K562 (cell line): ENCODE measurements at regions not wholly inside any gene's neighbourhood (a gene's known extent, or its start where the extent isn't known, plus 50 kb on each side); places are given as distances from the start of the nearest gene placed in this dataset.

Experiments
- ATAC-seq: fragments of 200-7000 bp; cut with Tn5 transposase; 3 replicates; pipeline ENCODE4 v1.9.1; 2020; ENCODE audit warnings: moderate library complexity
- BruUV-seq: library from RNA; stranded (reverse); fragments of 400-500 nt; replicated peaks from 2 replicates; lab custom pipeline; 2021; lab: Mats Ljungman, UMichigan
- CTCF ChIA-PET: fragments of 300-600 bp; formaldehyde crosslinking; extraction: SDS; loops from one replicate; lab custom pipeline; 2021; ENCODE audit warnings: low intra/inter-chr PET ratio; lab: Yijun Ruan, JAX
- POLR2A ChIA-PET: fragments of 300-600, 350-650 bp; sonication (Branson Sonifier 250); formaldehyde crosslinking; extraction: SDS; loops from one replicate; lab custom pipeline; 2021; ENCODE audit warnings: antibody characterized with exemption, inconsistent platforms; lab: Yijun Ruan, JAX
- DNase-seq, 4 experiments: peaks; one replicate each; pipeline versions ENCODE4 v3.0.0 to v3.0.0-alpha.2; 2011 to 2018; ENCODE audit warnings: low spot score in 3 of 4, mixed read lengths in 3 of 4; ENCODE audit errors: extremely low read depth in 1 of 4
- FAIRE-seq: peaks from 2 replicates; lab custom pipeline; 2011; peaks lifted over from hg19 to GRCh38; lab: Jason Lieb, UNC
- H2AFZ ChIP-seq: 2 replicates; pipeline ENCODE4 v1.6.0; 2011; ENCODE audit warnings: low read depth, low read length, control low read depth, inconsistent platforms
- H3K27ac ChIP-seq: fragments of 200-600 bp; 3 replicates; pipeline ENCODE4 v1.8.0; 2011; ENCODE audit warnings: low read depth, mild to moderate bottlenecking, control low read depth, inconsistent platforms, low read length, moderate library complexity, mixed read lengths; ENCODE audit errors: extremely low read depth
- H3K27me3 ChIP-seq, 2 experiments: fragments of 300-600 bp in 1 of 2; 2 replicates in 1 of 2; 3 replicates in 1 of 2; pipeline versions ENCODE4 v1.6.0 to v1.8.0; 2011; ENCODE audit warnings: inconsistent platforms in 2 of 2, low read length in 2 of 2, mild to moderate bottlenecking in 1 of 2, mixed read lengths in 1 of 2, moderate library complexity in 1 of 2; ENCODE audit not compliant: control insufficient read depth in 2 of 2, insufficient read depth in 2 of 2
- H3K36me3 ChIP-seq: fragments of 300-600 bp; 3 replicates; pipeline ENCODE4 v1.8.0; 2011; ENCODE audit warnings: mild to moderate bottlenecking, low read length, inconsistent platforms; ENCODE audit not compliant: control insufficient read depth, insufficient read depth
- H3K4me1 ChIP-seq, 2 experiments: fragments of 200-600 bp in 1 of 2; replicated peaks in 1 of 2; 2 replicates in 1 of 2; 3 replicates in 1 of 2; pipeline versions ENCODE4 v1.5.1 to v1.8.0; 2011; ENCODE audit warnings: inconsistent platforms in 2 of 2, low read length in 2 of 2, mild to moderate bottlenecking in 1 of 2, mixed read lengths in 1 of 2, moderate library complexity in 1 of 2; ENCODE audit not compliant: control insufficient read depth in 2 of 2, insufficient read depth in 2 of 2
- H3K4me2 ChIP-seq: 2 replicates; pipeline ENCODE4 v1.6.1; 2011; ENCODE audit warnings: low read length, control low read depth, inconsistent platforms, mixed read lengths; ENCODE audit not compliant: insufficient read depth
- H3K4me3 ChIP-seq: fragments of 200-600 bp; sonication (generic), shearing (Covaris generic); 2 replicates; pipeline ENCODE4 v1.5.1; 2016; ENCODE audit warnings: control low read depth, inconsistent platforms
- H3K79me2 ChIP-seq: fragments of 200-600 bp; 3 replicates; pipeline ENCODE4 v1.8.0; 2011; ENCODE audit warnings: low read length, inconsistent platforms; ENCODE audit not compliant: control insufficient read depth, insufficient read depth
- H3K9ac ChIP-seq, 2 experiments: 2 replicates each; pipeline versions ENCODE4 v1.6.0 to v1.6.1; 2011; ENCODE audit warnings: low read depth in 2 of 2, low read length in 2 of 2, control low read depth in 1 of 2, inconsistent platforms in 1 of 2, mild to moderate bottlenecking in 1 of 2, mixed read lengths in 1 of 2; ENCODE audit not compliant: insufficient read depth in 1 of 2
- H3K9me1 ChIP-seq: one replicate; pipeline ENCODE4 v1.6.0; 2011; ENCODE audit warnings: inconsistent platforms, mild to moderate bottlenecking, low read length, moderate library complexity; ENCODE audit not compliant: control insufficient read depth, insufficient read depth
- H3K9me3 ChIP-seq: replicated peaks from 2 replicates; pipeline ENCODE4 v1.5.1; 2011; ENCODE audit warnings: low read depth, low read length, inconsistent platforms; ENCODE audit not compliant: control insufficient read depth, insufficient read depth
- H4K20me1 ChIP-seq: replicated peaks from 2 replicates; pipeline ENCODE4 v1.6.1; 2011; ENCODE audit warnings: low read length, inconsistent platforms, mixed read lengths; ENCODE audit not compliant: control insufficient read depth, insufficient read depth
- CBFB ChIP-seq: sonication (generic); formaldehyde crosslinking; IDR thresholded peaks from 2 replicates; pipeline ENCODE4 v1.4.0; 2020; ENCODE audit warnings: mild to moderate bottlenecking, missing genetic modification reagents
- DNMT1 ChIP-seq: fragments of 450-650 bp; IDR thresholded peaks from 2 replicates; pipeline ENCODE4 v1.6.1; 2016; ENCODE audit warnings: antibody characterized with exemption, mild to moderate bottlenecking
- EWSR1 ChIP-seq: fragments of 450-650 bp; IDR thresholded peaks from 2 replicates; pipeline ENCODE4 v1.6.1; 2018; ENCODE audit warnings: borderline replicate concordance, mild to moderate bottlenecking, low read depth, moderate library complexity; ENCODE audit not compliant: partially characterized antibody
- ZBTB11 ChIP-seq, 3 experiments: fragments of 200-800 bp in 1 of 3; fragments of 250-450 bp in 1 of 3; fragments of 450-650 bp in 1 of 3; sonication (Bioruptor Pico) in 1 of 3; sonication (Bioruptor generic) in 1 of 3; formaldehyde crosslinking in 1 of 3; IDR thresholded peaks; 2 replicates each; pipeline versions ENCODE4 v1.6.1 to v1.8.0; 2016 to 2022; ENCODE audit warnings: mild to moderate bottlenecking in 2 of 3, missing genetic modification characterization in 2 of 3, missing compliant biosample characterization in 1 of 3, moderate library complexity in 1 of 3
- ZBTB2 ChIP-seq: fragments of 450-650 bp; IDR thresholded peaks from 2 replicates; pipeline ENCODE4 v1.6.1; 2016; ENCODE audit warnings: antibody characterized with exemption
- ZNF274 ChIP-seq: IDR thresholded peaks from 2 replicates; pipeline ENCODE4 v1.6.1; 2011; ENCODE audit warnings: low read depth, mild to moderate bottlenecking, low read length, moderate library complexity, borderline replicate concordance
- WGBS: fragments of 100-300 bp; shearing (Covaris generic); methylation state at CpG from one replicate; pipeline ENCODE4 v1.1.6; 2016; ENCODE audit warnings: low coverage, mixed read lengths; ENCODE audit not compliant: insufficient coverage; ENCODE audit errors: missing lambda C conversion rate; 5-methylcytosine and 5-hydroxymethylcytosine counted together
- in situ Hi-C: fragments of 300-500 bp; cut with MboI; formaldehyde crosslinking; loops from 4 replicates; pipeline ENCODE4 v1.15.0; 2018; ENCODE audit warnings: inconsistent platforms, mixed read lengths
- intact Hi-C: fragments of 100-400 bp; cut with micrococcal nuclease; formaldehyde crosslinking; loops from 2 replicates; pipeline ENCODE4 v1.14.2; 2022

GRCh38 chr20:53881362-53881761, 189.0 kb downstream of the BCAS1 start:
- no peak overlapping the region for H3K27ac ChIP-seq
- in situ Hi-C loops (no loop called here), intact Hi-C loops (no loop called here)
- no peaks in the 10 kb centered on the region for H3K27me3 ChIP-seq
- H3K9ac ChIP-seq = no peak overlapping the region; a peak in 1 of 4 replicates
- H3K4me3 ChIP-seq = no peak overlapping the region
- no peaks in the 10 kb centered on the region for H3K36me3 ChIP-seq
- BruUV-seq = no TSS peak
- no peaks in the 10 kb centered on the region for H3K9me3 ChIP-seq
- ATAC-seq (no peak), FAIRE-seq (no peak), DNase-seq (no peak)
- H3K4me2 ChIP-seq = no peak overlapping the region
- no peaks in the 10 kb centered on the region; a peak in 2 of 5 replicates for H3K4me1 ChIP-seq
- 32% methylated on average over 3 of the region's 3 CpGs for WGBS
- no peak for TF ChIP-seq ZBTB2
- peak in 1 of 3 experiments; percentile 96; a peak in 2 of 6 replicates for TF ChIP-seq ZBTB11 (CRISPR knock-in tag; IDR thresholded peaks at IDR 0.05)
- peak; percentile 74 for TF ChIP-seq EWSR1
- no peak for TF ChIP-seq CBFB
- no peak for TF ChIP-seq ZNF274
- TF ChIP-seq DNMT1 = no peak
- H2AFZ ChIP-seq = no peak overlapping the region
- H3K9me1 ChIP-seq = no peaks in the 10 kb centered on the region
- ChIA-PET CTCF (no interaction called here), POLR2A (interaction anchor here (1.0 kb wide), 1 partner anchor 309 kb away, joined by 4 read pairs; no protein-coding TSS in a partner anchor)
- H4K20me1 ChIP-seq = no peaks in the 10 kb centered on the region
- H3K79me2 ChIP-seq = no peaks in the 10 kb centered on the region
